ENCODE measurements at regions not wholly inside any gene's neighbourhood (a gene's known extent, or its start where the extent isn't known, plus 50 kb on each side); places are given as distances from the start of the nearest gene placed in this dataset.
"Not testable (repeated sequence)": the region's sequence is repeated elsewhere in the genome, so short reads cannot be mapped to it uniquely, and the experiment has no call there.

DNA sequence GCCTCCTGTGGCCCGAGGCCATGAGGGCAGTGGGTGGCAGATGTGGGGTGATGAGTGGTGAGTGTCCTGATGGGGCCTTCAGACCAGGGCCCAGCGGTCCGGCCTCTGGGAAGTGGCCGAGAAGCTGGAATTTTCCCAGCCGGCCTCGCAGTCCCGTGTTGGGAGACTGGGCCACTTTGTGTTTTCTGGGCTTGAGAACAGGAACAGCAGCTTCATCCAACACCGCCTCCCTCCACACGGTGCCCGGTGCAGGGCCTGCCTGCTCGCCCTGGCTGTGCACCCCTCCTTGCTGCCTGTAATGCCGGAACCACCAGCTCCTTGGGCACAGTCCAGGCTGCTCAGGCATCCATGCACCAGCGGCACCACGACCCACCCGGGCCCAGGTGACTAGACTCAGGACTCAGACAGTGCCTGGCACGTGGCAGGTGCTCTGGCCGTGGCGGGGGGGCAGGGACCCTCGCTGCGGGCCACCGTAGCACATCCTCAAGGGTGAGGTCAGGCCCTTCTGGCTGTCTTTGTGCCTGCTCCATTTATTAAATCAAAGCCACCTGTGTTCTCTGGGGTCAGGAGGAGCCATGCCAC, 194.7 kb downstream of the BANP start:
- TF ChIP-seq POLR2A, POLR2AphosphoS5, POU2F2, TAF1 (IDR thresholded peaks at IDR 0.05; ENCODE audit: low read depth, low read length): not testable (repeated sequence)
